GM10248 (cell line): ENCODE measurements at regions not wholly inside any gene's neighbourhood (a gene's known extent, or its start where the extent isn't known, plus 50 kb on each side); places are given as distances from the start of the nearest gene placed in this dataset.
"Not testable (repeated sequence)": the region's sequence is repeated elsewhere in the genome, so short reads cannot be mapped to it uniquely, and the experiment has no call there.

Experiments used
- CTCF ChIA-PET: fragments of 300-600 bp; sonication (Branson Sonifier 250); formaldehyde crosslinking; extraction: SDS; loops from one replicate; lab custom pipeline; 2021; ENCODE audit warnings: antibody characterized with exemption; lab: Yijun Ruan, JAX
- POLR2A ChIA-PET: fragments of 350-650 bp; sonication (Branson Sonifier 250); formaldehyde crosslinking; extraction: SDS; loops from one replicate; lab custom pipeline; 2020; ENCODE audit warnings: antibody characterized with exemption; lab: Yijun Ruan, JAX
- DNase-seq: peaks from one replicate; pipeline ENCODE4 v3.0.0; 2012; ENCODE audit errors: extremely low spot score
- TF ChIP-seq, protein P1 (sequence below): IDR thresholded peaks from 2 replicates; pipeline ENCODE4 v1.5.1; 2012; ENCODE audit warnings: mild to moderate bottlenecking, low read depth; ENCODE audit errors: extremely low read depth, missing control alignments, control extremely low read depth

DNA sequence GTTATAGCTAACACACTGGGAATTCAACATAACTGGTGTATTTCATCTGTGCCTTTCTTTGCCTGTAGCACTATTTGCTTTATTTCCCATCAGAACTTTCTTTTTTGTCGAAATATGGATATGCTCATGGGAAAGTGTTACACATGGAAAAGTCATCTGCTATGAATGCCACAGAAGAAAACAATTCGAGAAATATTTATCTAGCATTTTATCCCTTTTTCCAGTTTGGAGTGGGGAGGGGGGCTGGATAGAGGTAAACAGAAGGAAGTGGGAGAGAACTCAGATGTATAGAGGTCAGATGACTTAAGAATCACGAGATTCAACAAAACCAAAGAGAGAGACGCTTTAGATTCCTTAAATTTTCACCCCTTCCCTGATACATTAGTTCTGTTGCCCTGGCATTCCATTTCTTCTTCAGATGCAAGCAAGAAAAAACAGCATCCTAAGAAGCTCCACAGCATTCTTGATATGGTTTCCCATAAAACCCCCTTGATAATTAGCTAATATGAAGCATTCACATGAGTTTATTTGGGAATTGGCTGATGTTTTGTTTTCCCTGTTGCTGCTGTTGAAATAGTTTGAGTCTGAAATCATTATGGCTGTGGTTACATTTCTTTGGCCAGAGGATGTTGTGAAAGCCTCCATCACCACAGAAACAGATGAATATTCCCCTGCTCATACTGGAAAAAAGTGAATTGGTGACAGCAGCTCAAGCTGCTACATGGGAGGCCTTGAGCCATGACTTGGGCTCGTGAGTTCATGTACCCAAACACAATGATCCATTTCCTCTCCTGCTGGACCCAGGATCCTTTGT lies 335.8 kb upstream of the DAB2 start:
- CTCF ChIA-PET: no interaction called here
- POLR2A ChIA-PET: no interaction called here
- DNase-seq: no peak
- TF ChIP-seq, protein P1, sequence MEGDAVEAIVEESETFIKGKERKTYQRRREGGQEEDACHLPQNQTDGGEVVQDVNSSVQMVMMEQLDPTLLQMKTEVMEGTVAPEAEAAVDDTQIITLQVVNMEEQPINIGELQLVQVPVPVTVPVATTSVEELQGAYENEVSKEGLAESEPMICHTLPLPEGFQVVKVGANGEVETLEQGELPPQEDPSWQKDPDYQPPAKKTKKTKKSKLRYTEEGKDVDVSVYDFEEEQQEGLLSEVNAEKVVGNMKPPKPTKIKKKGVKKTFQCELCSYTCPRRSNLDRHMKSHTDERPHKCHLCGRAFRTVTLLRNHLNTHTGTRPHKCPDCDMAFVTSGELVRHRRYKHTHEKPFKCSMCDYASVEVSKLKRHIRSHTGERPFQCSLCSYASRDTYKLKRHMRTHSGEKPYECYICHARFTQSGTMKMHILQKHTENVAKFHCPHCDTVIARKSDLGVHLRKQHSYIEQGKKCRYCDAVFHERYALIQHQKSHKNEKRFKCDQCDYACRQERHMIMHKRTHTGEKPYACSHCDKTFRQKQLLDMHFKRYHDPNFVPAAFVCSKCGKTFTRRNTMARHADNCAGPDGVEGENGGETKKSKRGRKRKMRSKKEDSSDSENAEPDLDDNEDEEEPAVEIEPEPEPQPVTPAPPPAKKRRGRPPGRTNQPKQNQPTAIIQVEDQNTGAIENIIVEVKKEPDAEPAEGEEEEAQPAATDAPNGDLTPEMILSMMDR: no peak

DNA sequence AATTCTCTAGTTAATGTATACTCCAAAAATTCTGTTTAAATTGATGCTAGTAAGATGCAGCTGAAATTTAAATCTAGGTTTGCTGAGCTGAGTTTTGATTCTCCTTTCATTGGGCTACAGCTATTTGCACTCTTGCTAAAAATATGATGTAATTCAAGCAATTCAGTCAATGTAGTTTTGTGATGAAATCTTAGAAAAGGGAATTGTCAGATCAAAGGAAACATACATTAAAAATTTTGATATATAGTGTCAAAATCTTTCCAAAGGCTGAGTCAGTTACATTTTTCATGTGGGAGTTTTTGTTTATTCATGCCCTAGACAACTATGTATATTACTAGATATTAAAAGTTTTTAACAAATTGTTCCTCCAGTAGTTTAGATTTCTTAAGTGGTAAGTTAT lies 334.9 kb upstream of the DAB2 start:
- CTCF ChIA-PET: no interaction called here
- POLR2A ChIA-PET: no interaction called here
- TF ChIP-seq, protein P1: no peak
- DNase-seq: no peak

DNA sequence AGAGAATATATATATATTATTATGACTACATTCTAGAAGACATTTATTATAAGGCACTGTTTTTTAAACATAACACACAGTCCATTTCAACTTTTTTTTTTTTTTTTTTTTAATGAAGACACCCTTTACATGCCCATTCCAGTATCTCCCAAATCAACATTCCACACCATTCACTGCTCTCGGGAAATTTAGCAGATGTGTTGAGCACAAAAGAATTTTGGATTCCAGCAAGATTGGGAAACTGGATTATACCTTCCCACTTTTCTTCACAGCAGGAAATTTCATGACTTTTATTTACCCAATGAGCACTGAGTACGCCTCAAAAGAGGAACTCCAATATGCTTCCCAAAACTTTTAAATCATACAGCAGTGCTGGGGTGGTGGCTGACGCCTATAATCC lies 333.6 kb upstream of the DAB2 start:
- CTCF ChIA-PET: no interaction called here
- no peak for DNase-seq
- POLR2A ChIA-PET: no interaction called here
- TF ChIP-seq, protein P1: no peak

DNA sequence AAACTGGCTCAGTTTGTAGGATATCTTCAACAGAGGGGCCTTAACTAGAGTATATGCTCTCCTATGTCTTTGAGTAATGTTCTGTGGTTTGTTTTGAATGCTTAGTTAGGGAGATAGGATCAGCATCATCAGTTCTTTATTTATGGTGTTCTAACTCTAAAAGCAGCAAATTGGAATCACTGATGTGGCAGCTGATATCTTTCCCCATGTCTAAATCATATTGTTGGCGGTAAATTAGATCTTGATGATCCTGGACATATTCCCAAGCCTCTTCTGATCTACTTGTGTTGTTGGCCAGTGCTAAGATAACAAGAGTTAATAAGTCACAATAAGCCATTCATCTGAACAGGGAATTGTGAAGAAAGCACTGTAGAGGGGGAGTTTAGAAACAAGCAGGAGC lies 332.4 kb upstream of the DAB2 start:
- TF ChIP-seq, protein P1: no peak
- ChIA-PET CTCF (interaction anchor here (1.4 kb wide), 1 partner anchor 23 kb away, joined by 3 read pairs; no protein-coding TSS in a partner anchor), POLR2A (no interaction called here)
- no peak for DNase-seq

DNA sequence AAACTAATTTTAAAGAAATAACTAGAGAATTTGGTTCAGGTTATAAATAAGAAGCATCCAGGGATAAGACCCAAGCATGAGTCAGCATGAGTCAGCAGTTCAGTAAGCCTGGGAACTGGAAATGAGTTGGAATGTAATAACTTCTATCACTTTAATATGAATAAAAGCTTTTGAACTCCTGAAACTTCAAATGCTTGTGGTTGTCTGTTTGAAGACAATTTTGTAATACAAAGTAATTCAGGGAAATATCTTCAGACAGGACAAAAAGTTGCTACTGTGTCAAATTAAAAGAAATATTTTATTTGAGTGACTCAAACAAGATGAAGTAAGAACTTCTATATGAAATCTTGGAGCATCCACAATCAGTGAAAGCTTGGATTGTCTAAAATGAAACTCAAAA lies 331.2 kb upstream of the DAB2 start:
- DNase-seq: no peak
- ChIA-PET POLR2A (no interaction called here), CTCF (no interaction called here)
- TF ChIP-seq, protein P1: no peak

DNA sequence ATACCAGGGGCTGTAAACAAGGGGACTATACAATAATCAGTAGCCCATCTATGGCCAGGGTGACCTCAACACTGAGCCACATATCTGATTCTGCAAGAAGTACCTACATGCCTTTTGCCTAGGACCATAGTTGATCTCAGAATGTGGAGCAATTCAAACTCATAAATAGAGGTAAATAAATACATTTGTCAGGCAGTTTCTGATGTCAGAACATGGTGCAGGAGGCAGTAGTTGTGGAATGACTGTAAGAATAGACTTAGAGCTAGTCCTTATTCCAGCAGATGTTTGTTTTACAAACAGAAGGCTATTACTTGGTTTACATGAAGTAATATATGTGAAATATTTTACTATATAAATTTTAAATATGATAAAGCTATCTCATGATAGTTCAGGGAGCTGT lies 330.7 kb upstream of the DAB2 start:
- CTCF ChIA-PET: no interaction called here
- DNase-seq: no peak
- TF ChIP-seq, protein P1: no peak
- POLR2A ChIA-PET: no interaction called here

DNA sequence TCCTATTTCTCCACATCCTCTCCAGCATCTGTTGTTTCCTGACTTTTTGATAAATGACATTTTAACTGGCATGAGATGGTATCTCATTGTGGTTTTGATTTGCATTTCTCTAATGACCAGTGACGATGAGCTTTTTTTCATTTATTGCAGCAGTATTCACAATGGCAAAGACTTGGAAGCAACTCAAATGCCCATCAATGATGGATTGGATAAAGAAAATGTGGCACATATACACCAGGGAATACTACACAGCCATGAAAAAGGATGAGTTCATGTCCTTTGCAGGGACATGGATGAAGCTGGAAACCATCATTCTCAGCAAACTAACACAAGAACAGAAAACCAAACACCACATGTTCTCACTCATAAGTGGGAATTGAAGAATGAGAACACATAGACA lies 329.0 kb upstream of the DAB2 start:
- CTCF ChIA-PET, DNase-seq, POLR2A ChIA-PET: not testable (repeated sequence)
